ENCODE measurements at regions not wholly inside any gene's neighbourhood (a gene's known extent, or its start where the extent isn't known, plus 50 kb on each side); places are given as distances from the start of the nearest gene placed in this dataset.

DNA sequence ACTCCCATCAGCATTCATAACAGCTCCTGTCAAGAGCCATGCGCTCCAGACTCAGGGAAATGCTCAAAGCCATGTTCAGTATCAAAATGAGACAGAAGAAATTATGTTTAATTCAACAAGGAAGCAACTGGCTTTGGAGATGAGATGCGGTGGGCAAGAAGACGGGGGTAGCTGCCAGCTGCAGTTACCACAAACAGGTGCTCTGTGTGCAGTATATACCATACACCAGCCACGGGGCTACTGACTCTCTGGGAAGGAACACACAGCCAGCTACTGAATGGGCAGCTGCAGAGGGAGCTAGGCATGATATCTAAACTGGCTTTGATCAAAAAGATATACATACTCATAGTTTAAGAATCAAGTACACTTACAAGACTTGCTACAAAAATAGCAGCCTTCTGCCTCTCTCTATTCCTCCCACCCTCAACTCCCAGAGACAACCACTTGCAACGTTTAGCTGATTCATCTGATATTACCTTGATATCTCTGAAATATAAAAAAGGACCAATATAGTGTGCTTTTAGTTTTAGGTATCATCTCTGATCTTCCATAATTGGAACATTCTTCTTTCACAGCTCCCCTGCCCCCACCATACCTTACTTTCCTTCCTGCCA is 593.0 kb downstream of the UQCRFS1 start (continued):
- TF ChIP-seq, protein P1, sequence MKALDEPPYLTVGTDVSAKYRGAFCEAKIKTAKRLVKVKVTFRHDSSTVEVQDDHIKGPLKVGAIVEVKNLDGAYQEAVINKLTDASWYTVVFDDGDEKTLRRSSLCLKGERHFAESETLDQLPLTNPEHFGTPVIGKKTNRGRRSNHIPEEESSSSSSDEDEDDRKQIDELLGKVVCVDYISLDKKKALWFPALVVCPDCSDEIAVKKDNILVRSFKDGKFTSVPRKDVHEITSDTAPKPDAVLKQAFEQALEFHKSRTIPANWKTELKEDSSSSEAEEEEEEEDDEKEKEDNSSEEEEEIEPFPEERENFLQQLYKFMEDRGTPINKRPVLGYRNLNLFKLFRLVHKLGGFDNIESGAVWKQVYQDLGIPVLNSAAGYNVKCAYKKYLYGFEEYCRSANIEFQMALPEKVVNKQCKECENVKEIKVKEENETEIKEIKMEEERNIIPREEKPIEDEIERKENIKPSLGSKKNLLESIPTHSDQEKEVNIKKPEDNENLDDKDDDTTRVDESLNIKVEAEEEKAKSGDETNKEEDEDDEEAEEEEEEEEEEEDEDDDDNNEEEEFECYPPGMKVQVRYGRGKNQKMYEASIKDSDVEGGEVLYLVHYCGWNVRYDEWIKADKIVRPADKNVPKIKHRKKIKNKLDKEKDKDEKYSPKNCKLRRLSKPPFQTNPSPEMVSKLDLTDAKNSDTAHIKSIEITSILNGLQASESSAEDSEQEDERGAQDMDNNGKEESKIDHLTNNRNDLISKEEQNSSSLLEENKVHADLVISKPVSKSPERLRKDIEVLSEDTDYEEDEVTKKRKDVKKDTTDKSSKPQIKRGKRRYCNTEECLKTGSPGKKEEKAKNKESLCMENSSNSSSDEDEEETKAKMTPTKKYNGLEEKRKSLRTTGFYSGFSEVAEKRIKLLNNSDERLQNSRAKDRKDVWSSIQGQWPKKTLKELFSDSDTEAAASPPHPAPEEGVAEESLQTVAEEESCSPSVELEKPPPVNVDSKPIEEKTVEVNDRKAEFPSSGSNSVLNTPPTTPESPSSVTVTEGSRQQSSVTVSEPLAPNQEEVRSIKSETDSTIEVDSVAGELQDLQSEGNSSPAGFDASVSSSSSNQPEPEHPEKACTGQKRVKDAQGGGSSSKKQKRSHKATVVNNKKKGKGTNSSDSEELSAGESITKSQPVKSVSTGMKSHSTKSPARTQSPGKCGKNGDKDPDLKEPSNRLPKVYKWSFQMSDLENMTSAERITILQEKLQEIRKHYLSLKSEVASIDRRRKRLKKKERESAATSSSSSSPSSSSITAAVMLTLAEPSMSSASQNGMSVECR (CRISPR knock-in tag; IDR thresholded peaks at IDR 0.05; ENCODE audit: borderline replicate concordance) = no peak
- no peak for TF ChIP-seq ZNF121 (CRISPR knock-in tag; IDR thresholded peaks at IDR 0.05)
- TF ChIP-seq, protein P2, sequence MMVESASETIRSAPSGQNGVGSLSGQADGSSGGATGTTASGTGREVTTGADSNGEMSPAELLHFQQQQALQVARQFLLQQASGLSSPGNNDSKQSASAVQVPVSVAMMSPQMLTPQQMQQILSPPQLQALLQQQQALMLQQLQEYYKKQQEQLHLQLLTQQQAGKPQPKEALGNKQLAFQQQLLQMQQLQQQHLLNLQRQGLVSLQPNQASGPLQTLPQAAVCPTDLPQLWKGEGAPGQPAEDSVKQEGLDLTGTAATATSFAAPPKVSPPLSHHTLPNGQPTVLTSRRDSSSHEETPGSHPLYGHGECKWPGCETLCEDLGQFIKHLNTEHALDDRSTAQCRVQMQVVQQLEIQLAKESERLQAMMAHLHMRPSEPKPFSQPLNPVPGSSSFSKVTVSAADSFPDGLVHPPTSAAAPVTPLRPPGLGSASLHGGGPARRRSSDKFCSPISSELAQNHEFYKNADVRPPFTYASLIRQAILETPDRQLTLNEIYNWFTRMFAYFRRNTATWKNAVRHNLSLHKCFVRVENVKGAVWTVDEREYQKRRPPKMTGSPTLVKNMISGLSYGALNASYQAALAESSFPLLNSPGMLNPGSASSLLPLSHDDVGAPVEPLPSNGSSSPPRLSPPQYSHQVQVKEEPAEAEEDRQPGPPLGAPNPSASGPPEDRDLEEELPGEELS (CRISPR knock-in tag; IDR thresholded peaks at IDR 0.05) = no peak
- TF ChIP-seq KAT7 (CRISPR knock-in tag; IDR thresholded peaks at IDR 0.05; ENCODE audit: borderline replicate concordance) = no peak
- TF ChIP-seq, protein P3, sequence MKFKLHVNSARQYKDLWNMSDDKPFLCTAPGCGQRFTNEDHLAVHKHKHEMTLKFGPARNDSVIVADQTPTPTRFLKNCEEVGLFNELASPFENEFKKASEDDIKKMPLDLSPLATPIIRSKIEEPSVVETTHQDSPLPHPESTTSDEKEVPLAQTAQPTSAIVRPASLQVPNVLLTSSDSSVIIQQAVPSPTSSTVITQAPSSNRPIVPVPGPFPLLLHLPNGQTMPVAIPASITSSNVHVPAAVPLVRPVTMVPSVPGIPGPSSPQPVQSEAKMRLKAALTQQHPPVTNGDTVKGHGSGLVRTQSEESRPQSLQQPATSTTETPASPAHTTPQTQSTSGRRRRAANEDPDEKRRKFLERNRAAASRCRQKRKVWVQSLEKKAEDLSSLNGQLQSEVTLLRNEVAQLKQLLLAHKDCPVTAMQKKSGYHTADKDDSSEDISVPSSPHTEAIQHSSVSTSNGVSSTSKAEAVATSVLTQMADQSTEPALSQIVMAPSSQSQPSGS (CRISPR knock-in tag; IDR thresholded peaks at IDR 0.05; ENCODE audit: borderline replicate concordance, low read depth) = no peak

DNA sequence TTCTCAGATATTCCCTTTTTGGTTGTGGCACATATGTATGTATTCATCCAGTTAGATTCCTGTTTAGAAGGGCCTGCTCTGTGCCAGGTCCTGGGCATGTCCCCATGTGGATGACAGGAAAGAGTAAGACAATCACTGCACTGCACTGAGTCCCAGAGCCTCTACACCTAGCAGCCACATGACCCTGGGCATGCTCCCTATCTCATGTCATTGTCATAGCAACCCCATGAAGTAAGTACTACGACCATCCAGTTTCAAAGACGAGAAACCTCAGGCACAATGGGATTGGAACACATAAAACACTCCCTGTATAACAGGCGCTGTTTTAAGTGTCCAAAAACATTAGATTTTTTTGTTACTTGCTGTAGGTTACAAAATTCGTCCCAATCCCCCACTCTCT is 594.4 kb downstream of the UQCRFS1 start:
- peaks cover 24% of the 10 kb centered on the region for H3K36me3 Mint-ChIP-seq
- ATAC-seq = no peak
- CTCF ChIA-PET = no interaction called here

More for the DNA sequence above, 594.4 kb downstream of the UQCRFS1 start:
- H3K4me3 Mint-ChIP-seq = no peak overlapping the region
- DNase-seq (ENCODE audit: low spot score) = no peak
- no peaks in the 10 kb centered on the region for H3K27me3 Mint-ChIP-seq (ENCODE audit: low read depth)
- H3K4me1 Mint-ChIP-seq = no peaks in the 10 kb centered on the region
- peaks cover 29% of the 10 kb centered on the region for H3K9me3 Mint-ChIP-seq
- TF ChIP-seq ZBTB21 (CRISPR knock-in tag; IDR thresholded peaks at IDR 0.05; ENCODE audit: borderline replicate concordance) (no peak), OVOL2 (CRISPR knock-in tag; IDR thresholded peaks at IDR 0.05; ENCODE audit: borderline replicate concordance) (no peak), RELA (CRISPR knock-in tag; IDR thresholded peaks at IDR 0.05; ENCODE audit: borderline replicate concordance) (no peak), MYBL2 (CRISPR knock-in tag; IDR thresholded peaks at IDR 0.05) (no peak), SMAD4 (CRISPR knock-in tag; IDR thresholded peaks at IDR 0.05) (no peak), ZNF416 (CRISPR knock-in tag; IDR thresholded peaks at IDR 0.05) (no peak), ZNF671 (CRISPR knock-in tag; IDR thresholded peaks at IDR 0.05) (no peak)
- TF ChIP-seq, protein P4, sequence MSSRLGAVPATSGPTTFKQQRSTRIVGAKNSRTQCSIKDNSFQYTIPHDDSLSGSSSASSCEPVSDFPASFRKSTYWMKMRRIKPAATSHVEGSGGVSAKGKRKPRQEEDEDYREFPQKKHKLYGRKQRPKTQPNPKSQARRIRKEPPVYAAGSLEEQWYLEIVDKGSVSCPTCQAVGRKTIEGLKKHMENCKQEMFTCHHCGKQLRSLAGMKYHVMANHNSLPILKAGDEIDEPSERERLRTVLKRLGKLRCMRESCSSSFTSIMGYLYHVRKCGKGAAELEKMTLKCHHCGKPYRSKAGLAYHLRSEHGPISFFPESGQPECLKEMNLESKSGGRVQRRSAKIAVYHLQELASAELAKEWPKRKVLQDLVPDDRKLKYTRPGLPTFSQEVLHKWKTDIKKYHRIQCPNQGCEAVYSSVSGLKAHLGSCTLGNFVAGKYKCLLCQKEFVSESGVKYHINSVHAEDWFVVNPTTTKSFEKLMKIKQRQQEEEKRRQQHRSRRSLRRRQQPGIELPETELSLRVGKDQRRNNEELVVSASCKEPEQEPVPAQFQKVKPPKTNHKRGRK (CRISPR knock-in tag; IDR thresholded peaks at IDR 0.05; ENCODE audit: borderline replicate concordance) = no peak
- TF ChIP-seq, protein P5, sequence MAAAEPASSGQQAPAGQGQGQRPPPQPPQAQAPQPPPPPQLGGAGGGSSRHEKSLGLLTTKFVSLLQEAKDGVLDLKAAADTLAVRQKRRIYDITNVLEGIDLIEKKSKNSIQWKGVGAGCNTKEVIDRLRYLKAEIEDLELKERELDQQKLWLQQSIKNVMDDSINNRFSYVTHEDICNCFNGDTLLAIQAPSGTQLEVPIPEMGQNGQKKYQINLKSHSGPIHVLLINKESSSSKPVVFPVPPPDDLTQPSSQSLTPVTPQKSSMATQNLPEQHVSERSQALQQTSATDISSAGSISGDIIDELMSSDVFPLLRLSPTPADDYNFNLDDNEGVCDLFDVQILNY (CRISPR knock-in tag; IDR thresholded peaks at IDR 0.05) = no peak
- TF ChIP-seq, protein P2 (CRISPR knock-in tag; IDR thresholded peaks at IDR 0.05) = no peak
- TF ChIP-seq, protein P6, sequence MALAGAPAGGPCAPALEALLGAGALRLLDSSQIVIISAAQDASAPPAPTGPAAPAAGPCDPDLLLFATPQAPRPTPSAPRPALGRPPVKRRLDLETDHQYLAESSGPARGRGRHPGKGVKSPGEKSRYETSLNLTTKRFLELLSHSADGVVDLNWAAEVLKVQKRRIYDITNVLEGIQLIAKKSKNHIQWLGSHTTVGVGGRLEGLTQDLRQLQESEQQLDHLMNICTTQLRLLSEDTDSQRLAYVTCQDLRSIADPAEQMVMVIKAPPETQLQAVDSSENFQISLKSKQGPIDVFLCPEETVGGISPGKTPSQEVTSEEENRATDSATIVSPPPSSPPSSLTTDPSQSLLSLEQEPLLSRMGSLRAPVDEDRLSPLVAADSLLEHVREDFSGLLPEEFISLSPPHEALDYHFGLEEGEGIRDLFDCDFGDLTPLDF (CRISPR knock-in tag; IDR thresholded peaks at IDR 0.05) = no peak
- TF ChIP-seq, protein P7, sequence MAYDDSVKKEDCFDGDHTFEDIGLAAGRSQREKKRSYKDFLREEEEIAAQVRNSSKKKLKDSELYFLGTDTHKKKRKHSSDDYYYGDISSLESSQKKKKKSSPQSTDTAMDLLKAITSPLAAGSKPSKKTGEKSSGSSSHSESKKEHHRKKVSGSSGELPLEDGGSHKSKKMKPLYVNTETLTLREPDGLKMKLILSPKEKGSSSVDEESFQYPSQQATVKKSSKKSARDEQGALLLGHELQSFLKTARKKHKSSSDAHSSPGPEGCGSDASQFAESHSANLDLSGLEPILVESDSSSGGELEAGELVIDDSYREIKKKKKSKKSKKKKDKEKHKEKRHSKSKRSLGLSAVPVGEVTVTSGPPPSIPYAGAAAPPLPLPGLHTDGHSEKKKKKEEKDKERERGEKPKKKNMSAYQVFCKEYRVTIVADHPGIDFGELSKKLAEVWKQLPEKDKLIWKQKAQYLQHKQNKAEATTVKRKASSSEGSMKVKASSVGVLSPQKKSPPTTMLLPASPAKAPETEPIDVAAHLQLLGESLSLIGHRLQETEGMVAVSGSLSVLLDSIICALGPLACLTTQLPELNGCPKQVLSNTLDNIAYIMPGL (CRISPR knock-in tag; IDR thresholded peaks at IDR 0.05) = no peak
- POLR2A ChIA-PET = no interaction called here
- H3K27ac Mint-ChIP-seq = no peak overlapping the region

Data from WTC11 (cell line).